ENCODE measurements at regions not wholly inside any gene's neighbourhood (a gene's known extent, or its start where the extent isn't known, plus 50 kb on each side); places are given as distances from the start of the nearest gene placed in this dataset.
A peak's percentile ranks its signal among the peaks of the same experiment; 100 is the strongest.

DNA sequence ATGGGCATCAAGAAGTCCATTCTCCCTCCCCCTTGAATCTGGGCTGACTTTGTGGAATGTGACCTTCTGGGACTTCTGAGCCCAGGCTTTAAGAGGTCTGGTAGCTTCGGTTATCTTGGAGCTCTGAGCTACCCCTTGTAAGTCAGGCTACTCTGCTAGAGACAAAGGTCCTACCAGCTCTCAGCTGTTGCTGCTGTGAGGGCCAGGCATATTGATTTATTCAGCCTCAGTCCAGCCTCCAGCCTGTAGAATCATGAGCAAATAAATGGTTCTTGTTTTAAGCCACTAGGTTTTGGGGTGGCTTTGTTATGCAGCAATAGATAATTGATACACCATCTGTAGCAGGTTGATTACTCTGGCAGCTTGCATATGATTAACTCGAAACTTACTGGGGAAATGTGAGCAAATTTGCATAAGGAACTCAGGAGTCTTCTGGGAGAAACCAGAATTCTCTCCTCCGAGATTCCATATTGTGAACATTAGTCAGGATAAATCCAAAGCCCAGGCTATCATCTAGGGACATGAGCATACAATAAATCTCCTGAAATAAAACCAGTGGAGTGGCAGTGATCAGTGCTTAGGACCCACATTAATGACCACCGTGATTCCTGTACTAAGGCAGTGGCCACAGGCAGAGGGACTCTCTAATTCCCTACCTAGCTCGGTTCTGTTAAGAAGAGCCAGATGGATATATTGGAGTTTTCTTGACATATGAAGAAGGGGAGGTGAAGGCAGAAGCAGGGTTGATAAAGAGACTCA, 336.1 kb downstream of the CDC5L start:
- DNase-seq (ENCODE audit: low read depth, low spot score) = no peak
- TF ChIP-seq, protein P1, sequence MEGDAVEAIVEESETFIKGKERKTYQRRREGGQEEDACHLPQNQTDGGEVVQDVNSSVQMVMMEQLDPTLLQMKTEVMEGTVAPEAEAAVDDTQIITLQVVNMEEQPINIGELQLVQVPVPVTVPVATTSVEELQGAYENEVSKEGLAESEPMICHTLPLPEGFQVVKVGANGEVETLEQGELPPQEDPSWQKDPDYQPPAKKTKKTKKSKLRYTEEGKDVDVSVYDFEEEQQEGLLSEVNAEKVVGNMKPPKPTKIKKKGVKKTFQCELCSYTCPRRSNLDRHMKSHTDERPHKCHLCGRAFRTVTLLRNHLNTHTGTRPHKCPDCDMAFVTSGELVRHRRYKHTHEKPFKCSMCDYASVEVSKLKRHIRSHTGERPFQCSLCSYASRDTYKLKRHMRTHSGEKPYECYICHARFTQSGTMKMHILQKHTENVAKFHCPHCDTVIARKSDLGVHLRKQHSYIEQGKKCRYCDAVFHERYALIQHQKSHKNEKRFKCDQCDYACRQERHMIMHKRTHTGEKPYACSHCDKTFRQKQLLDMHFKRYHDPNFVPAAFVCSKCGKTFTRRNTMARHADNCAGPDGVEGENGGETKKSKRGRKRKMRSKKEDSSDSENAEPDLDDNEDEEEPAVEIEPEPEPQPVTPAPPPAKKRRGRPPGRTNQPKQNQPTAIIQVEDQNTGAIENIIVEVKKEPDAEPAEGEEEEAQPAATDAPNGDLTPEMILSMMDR (IDR thresholded peaks at IDR 0.05; ENCODE audit: insufficient read depth, low read length, missing control alignments) = no peak
- CTCF ChIA-PET = interaction anchor here (1.0 to 2.3 kb wide), 3 partner anchors 17 to 68 kb away, joined by 3 to 6 read pairs (median 3); no protein-coding TSS in a partner anchor
- POLR2A ChIA-PET = no interaction called here
- H3K4me3 ChIP-seq (ENCODE audit: low read depth, low read length) = no peak overlapping the region

DNA sequence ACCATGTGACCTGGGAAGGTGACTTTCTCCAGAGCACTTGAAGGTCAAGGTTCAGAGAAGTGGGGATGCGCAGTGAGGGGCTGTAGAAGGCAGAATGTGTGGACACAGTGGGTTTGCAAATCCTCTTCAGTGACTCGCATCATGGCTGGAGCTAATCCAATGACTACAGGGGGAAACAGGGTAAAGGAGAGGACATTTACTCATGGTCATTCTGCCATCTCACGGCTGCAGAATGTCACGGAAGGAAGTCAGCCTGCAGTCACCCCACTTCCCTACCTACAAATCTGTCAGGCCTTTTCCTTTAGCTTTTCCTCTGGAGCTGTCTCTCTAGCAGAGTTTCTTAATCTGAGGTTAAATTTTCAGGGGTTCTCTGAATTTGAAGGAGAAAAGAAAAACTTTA, 337.6 kb downstream of the CDC5L start:
- TF ChIP-seq, protein P1 (IDR thresholded peaks at IDR 0.05; ENCODE audit: insufficient read depth, low read length, missing control alignments) = no peak
- no peak overlapping the region for H3K4me3 ChIP-seq (ENCODE audit: low read depth, low read length)
- POLR2A ChIA-PET = no interaction called here
- CTCF ChIA-PET = interaction anchor here (1.2 to 1.7 kb wide), 3 partner anchors 69 to 95 kb away, joined by 4 to 8 read pairs (median 4); no protein-coding TSS in a partner anchor
- DNase-seq (ENCODE audit: low read depth, low spot score) = no peak

DNA sequence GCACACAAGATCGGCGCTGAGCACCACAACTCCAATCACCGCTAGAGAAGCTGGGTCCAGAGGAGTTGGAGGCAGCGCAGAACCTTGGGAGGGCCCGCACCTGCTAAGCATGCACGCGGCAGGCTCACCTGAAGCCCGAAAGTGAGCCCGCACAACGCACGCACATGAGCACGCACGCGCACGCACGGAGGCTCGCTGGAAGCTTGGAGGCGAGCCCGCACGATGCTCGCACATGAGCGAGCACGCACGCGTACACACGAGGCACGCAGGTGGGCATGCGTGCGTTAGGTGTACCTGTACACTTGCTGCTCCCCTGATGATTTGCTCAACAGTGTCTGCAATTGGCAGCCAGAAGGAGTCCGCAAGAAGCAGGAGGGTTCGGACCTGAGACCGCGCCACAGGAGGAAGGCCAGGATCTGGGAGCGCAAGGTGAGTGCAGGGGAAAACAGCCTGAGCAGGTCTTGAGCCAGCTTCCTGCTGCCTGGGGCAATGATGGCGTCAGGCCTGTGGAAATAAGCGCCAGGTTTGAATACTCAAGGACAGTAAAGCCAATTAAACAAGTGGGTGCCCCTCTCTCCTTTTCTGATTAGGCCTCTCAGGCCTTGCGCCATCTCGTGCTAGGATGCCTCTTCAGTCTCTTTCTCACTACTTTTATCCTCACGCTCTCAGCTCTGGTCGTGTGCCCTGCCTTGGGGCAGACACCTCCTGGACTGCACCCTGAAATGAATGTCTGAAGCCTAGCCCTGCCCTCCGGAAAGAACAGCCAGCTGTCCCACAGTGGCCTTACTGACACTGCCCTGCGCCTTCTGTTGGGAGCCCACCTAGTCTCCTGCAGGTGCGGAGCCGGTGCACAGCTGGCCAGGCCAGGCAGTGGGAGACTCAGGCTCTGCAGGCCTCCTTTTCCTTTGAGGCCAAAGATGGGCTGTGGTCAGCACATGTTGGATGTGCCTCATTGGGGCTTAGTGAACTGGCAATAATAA, 340.4 kb downstream of the CDC5L start:
- no peak overlapping the region for H3K4me3 ChIP-seq (ENCODE audit: low read depth, low read length)
- CTCF ChIA-PET = interaction anchor here (1.0 to 1.5 kb wide), 2 partner anchors 72 to 97 kb away, joined by 3 to 4 read pairs; no protein-coding TSS in a partner anchor
- TF ChIP-seq, protein P1 (IDR thresholded peaks at IDR 0.05; ENCODE audit: insufficient read depth, low read length, missing control alignments) = no peak
- no peak for DNase-seq (ENCODE audit: low read depth, low spot score)
- POLR2A ChIA-PET = no interaction called here

DNA sequence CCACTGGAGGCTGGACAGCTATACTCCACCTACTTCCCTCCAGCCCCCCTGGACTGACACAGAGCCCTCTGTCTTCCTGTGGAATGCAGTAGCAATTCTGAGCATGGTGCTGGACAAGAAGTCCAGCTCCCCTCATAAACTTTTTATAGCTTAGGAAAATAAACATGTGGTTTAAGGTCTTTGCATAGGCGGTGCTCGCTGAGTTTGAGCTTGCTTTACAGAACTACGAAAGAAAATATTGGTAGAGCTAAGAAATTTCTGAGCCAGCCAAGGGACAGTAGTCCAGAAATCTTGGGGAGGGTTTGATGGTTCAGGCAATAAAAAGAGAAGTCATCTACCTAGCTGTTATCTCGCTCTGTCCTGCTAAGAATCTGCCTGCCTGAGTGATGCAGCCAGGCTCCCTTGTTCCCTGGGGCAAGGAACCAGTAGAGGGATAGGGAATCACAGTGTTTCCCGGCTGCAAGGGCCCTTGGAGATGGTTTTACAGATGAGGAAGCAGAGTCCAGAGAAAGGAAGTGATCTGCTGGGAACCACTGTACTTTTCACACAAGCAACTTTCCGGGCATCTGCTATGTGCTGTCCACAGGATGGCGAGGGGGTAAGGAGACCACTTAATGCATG, 343.4 kb downstream of the CDC5L start:
- TF ChIP-seq, protein P1 (IDR thresholded peaks at IDR 0.05; ENCODE audit: insufficient read depth, low read length, missing control alignments) = no peak
- ChIA-PET POLR2A (no interaction called here), CTCF (interaction anchor here (1.3 to 1.7 kb wide), 3 partner anchors 18 to 255 kb away, joined by 4 read pairs; no protein-coding TSS in a partner anchor)
- no peak overlapping the region for H3K4me3 ChIP-seq (ENCODE audit: low read depth, low read length)
- DNase-seq (ENCODE audit: low read depth, low spot score) = peak; percentile 59

DNA sequence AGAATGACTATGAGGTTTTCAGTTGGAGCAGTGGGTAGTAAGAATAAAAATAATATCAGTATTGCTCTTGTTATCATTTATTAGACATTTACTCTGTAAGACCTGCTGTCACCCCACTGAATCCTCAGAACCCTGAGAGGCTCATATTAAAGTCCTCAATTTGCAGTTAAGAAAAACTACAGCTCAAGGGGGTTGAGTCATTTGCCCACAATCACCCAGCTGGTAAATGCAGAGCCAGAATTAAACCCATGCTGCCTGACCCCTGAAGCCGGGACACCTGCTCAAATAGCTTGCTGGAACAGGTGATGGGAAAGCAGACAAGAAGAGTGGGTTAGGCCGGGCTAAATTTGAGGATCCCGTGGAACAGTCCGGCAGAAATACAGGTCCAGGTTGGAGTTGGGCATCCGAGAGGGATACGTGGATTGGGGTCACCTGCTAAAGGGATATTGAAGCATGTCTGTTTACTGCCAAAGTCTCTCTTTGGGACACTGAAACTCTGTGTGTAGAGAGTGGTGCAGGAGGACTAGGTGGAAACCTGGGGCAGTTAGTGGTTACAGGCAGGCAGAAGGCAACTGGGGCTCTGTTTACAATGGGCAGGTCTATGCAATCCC, 344.1 kb downstream of the CDC5L start:
- TF ChIP-seq, protein P1 (IDR thresholded peaks at IDR 0.05; ENCODE audit: insufficient read depth, low read length, missing control alignments) = no peak
- POLR2A ChIA-PET = no interaction called here
- CTCF ChIA-PET = interaction anchor here (1.3 to 1.7 kb wide), 2 partner anchors 18 to 100 kb away, joined by 4 read pairs; no protein-coding TSS in a partner anchor
- DNase-seq (ENCODE audit: low read depth, low spot score) = no peak
- no peak overlapping the region for H3K4me3 ChIP-seq (ENCODE audit: low read depth, low read length)

Measured in AG04449 (cell line).